ENCODE measurements at regions not wholly inside any gene's neighbourhood (a gene's known extent, or its start where the extent isn't known, plus 50 kb on each side); places are given as distances from the start of the nearest gene placed in this dataset.

GRCh38 chr6:88263591-88263990 is 97.4 kb upstream of the CNR1 start:
- TF ChIP-seq POLR2A (IDR thresholded peaks at IDR 0.05) (no peak), CTCF (IDR thresholded peaks at IDR 0.05) (no peak), EP300 (IDR thresholded peaks at IDR 0.05) (no peak)

Data from upper lobe of left lung (tissue), 4 donors.